HepG2 (cell line): ENCODE measurements at regions not wholly inside any gene's neighbourhood (a gene's known extent, or its start where the extent isn't known, plus 50 kb on each side); places are given as distances from the start of the nearest gene placed in this dataset.

Experiments used
- CEBPB ChIP-seq: IDR thresholded peaks from 2 replicates; pipeline ENCODE4 v1.6.1; 2011; ENCODE audit warnings: low read depth, low read length, improper control_type of control experiment, borderline replicate concordance
- CTCF ChIP-seq: sonication (generic); formaldehyde crosslinking; IDR thresholded peaks from 2 replicates; pipeline ENCODE4 v1.5.0; 2020; ENCODE audit warnings: mild to moderate bottlenecking, missing genetic modification reagents, moderate library complexity
- HCFC1 ChIP-seq: fragments of 150-350 bp; IDR thresholded peaks from 2 replicates; pipeline ENCODE4 v1.6.1; 2014; ENCODE audit warnings: low read depth, low read length
- NFIC ChIP-seq: IDR thresholded peaks from 2 replicates; pipeline ENCODE4 v1.6.1; 2012; ENCODE audit warnings: mild to moderate bottlenecking, low read length, inconsistent platforms
- POLR2A ChIP-seq, 2 experiments: IDR thresholded peaks; 2 replicates each; pipeline ENCODE4 v1.6.1; 2011; ENCODE audit warnings: low read depth in 2 of 2, low read length in 2 of 2, mild to moderate bottlenecking in 1 of 2, moderate library complexity in 1 of 2; ENCODE audit not compliant: insufficient read depth in 1 of 2
- SIN3A ChIP-seq: IDR thresholded peaks from 2 replicates; pipeline ENCODE4 v1.6.1; 2011; ENCODE audit warnings: low read depth, mild to moderate bottlenecking, control low read depth, low read length, borderline replicate concordance
- ZMYM3 ChIP-seq: sonication (generic); formaldehyde crosslinking; IDR thresholded peaks from 2 replicates; pipeline ENCODE4 v1.5.1; 2020; ENCODE audit warnings: mild to moderate bottlenecking, missing genetic modification reagents

- TF ChIP-seq CTCF (no peak), ZMYM3 (CRISPR knock-in tag) (no peak), HCFC1 (no peak), POLR2A (IDR thresholded peaks at IDR 0.05; ENCODE audit: insufficient read depth in 1 of 2, low read depth in 2 of 2, low read length in 2 of 2) (no peak), CEBPB (no peak), NFIC (no peak), SIN3A (no peak)
Observed at GRCh38 chr3:117192888-117193287, 483.3 kb downstream of the TUSC7 start.
